Loucy (cell line): ENCODE measurements at regions not wholly inside any gene's neighbourhood (a gene's known extent, or its start where the extent isn't known, plus 50 kb on each side); places are given as distances from the start of the nearest gene placed in this dataset.

Source experiments
- EZH2phosphoT487 ChIP-seq: fragments of 200-600 bp; IDR thresholded peaks from 2 replicates; pipeline ENCODE4 v1.6.1; 2018; ENCODE audit warnings: antibody characterized with exemption, mild to moderate bottlenecking, moderate library complexity, borderline replicate concordance
- TF ChIP-seq, protein P1 (sequence below): fragments of 200-600 bp; sonication (generic); conservative IDR thresholded peaks from 2 replicates; pipeline ENCODE4 v1.5.1; 2014; ENCODE audit warnings: mild to moderate bottlenecking, antibody characterized with exemption, low read length

GRCh38 chr13:81293594-81294164 is 952.8 kb upstream of the SPRY2 start:
- TF ChIP-seq, protein P1, sequence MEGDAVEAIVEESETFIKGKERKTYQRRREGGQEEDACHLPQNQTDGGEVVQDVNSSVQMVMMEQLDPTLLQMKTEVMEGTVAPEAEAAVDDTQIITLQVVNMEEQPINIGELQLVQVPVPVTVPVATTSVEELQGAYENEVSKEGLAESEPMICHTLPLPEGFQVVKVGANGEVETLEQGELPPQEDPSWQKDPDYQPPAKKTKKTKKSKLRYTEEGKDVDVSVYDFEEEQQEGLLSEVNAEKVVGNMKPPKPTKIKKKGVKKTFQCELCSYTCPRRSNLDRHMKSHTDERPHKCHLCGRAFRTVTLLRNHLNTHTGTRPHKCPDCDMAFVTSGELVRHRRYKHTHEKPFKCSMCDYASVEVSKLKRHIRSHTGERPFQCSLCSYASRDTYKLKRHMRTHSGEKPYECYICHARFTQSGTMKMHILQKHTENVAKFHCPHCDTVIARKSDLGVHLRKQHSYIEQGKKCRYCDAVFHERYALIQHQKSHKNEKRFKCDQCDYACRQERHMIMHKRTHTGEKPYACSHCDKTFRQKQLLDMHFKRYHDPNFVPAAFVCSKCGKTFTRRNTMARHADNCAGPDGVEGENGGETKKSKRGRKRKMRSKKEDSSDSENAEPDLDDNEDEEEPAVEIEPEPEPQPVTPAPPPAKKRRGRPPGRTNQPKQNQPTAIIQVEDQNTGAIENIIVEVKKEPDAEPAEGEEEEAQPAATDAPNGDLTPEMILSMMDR = no peak
- no peak for TF ChIP-seq EZH2phosphoT487
